ENCODE measurements at regions not wholly inside any gene's neighbourhood (a gene's known extent, or its start where the extent isn't known, plus 50 kb on each side); places are given as distances from the start of the nearest gene placed in this dataset.

GRCh38 chr2:11102466-11102865 lies 52.8 kb upstream of the SLC66A3 start:
- H3K9me3 Mint-ChIP-seq, result no peaks in the 10 kb centered on the region
- H3K27me3 Mint-ChIP-seq, result peaks cover 20% of the 10 kb centered on the region
- H3K4me1 Mint-ChIP-seq, result no peaks in the 10 kb centered on the region
- DNase-seq, result no peak
- H3K4me3 Mint-ChIP-seq, result no peak overlapping the region
- no peak overlapping the region for H3K27ac Mint-ChIP-seq
- no peak for ATAC-seq

GRCh38 chr2:11102956-11103860 lies 52.1 kb upstream of the SLC66A3 start:
- H3K4me1 Mint-ChIP-seq, result no peaks in the 10 kb centered on the region
- no peak overlapping the region for H3K4me3 Mint-ChIP-seq

GRCh38 chr2:11103984-11104793 lies 51.1 kb upstream of the SLC66A3 start:
- Mint-ChIP-seq H3K9me3 (no peaks in the 10 kb centered on the region), H3K27ac (no peak overlapping the region), H3K4me1 (no peaks in the 10 kb centered on the region), H3K4me3 (no peak overlapping the region), H3K27me3 (peaks cover 18% of the 10 kb centered on the region)
- peak; percentile 15 for ATAC-seq
- DNase-seq, result no peak

More at GRCh38 chr2:11102956-11103860, 52.1 kb upstream of the SLC66A3 start:
- Mint-ChIP-seq H3K9me3 (no peaks in the 10 kb centered on the region), H3K27ac (no peak overlapping the region), H3K27me3 (peaks cover 20% of the 10 kb centered on the region)
- ATAC-seq (no peak), DNase-seq (no peak)

GRCh38 chr2:11104794-11105660 lies 50.2 kb upstream of the SLC66A3 start:
- H3K27me3 Mint-ChIP-seq, result peaks cover 10% of the 10 kb centered on the region
- H3K9me3 Mint-ChIP-seq, result no peaks in the 10 kb centered on the region
- no peak overlapping the region for H3K4me3 Mint-ChIP-seq
- DNase-seq (no peak), ATAC-seq (peak; percentile 58)
- no peaks in the 10 kb centered on the region for H3K4me1 Mint-ChIP-seq
- no peak overlapping the region for H3K27ac Mint-ChIP-seq

Measured in stimulated activated naive CD8-positive, alpha-beta T cell treated with anti-CD3 and anti-CD28 coated beads, Interleukin-15, amount 100 ng/mL, for 72 hours (primary cell).